ENCODE measurements at regions not wholly inside any gene's neighbourhood (a gene's known extent, or its start where the extent isn't known, plus 50 kb on each side); places are given as distances from the start of the nearest gene placed in this dataset.

- H3K9me3 ChIP-seq: no peaks in the 10 kb centered on the region
- no peaks in the 10 kb centered on the region for H3K4me1 ChIP-seq
- intact Hi-C loops (cut with DNase I): no loop called here
- ATAC-seq (no peak), DNase-seq (no peak)
- 34 to 36% (median 35%) methylated on average over 6 of the region's 6 CpGs for WGBS, 4 donors
- no peak for TF ChIP-seq POLR2A (IDR thresholded peaks at IDR 0.05)
- no peak for TF ChIP-seq CTCF (IDR thresholded peaks at IDR 0.05)
- no peaks in the 10 kb centered on the region for H3K36me3 ChIP-seq
- no peak overlapping the region for H3K4me3 ChIP-seq
- peaks cover 0 to 5% (median 0%) of the 10 kb centered on the region in 9 donors for H3K27me3 ChIP-seq
- no peak overlapping the region for H3K27ac ChIP-seq
These were observed 82.3 kb downstream of the AQP4 start for GRCh38 chr18:26783170-26783569.

DNA sequence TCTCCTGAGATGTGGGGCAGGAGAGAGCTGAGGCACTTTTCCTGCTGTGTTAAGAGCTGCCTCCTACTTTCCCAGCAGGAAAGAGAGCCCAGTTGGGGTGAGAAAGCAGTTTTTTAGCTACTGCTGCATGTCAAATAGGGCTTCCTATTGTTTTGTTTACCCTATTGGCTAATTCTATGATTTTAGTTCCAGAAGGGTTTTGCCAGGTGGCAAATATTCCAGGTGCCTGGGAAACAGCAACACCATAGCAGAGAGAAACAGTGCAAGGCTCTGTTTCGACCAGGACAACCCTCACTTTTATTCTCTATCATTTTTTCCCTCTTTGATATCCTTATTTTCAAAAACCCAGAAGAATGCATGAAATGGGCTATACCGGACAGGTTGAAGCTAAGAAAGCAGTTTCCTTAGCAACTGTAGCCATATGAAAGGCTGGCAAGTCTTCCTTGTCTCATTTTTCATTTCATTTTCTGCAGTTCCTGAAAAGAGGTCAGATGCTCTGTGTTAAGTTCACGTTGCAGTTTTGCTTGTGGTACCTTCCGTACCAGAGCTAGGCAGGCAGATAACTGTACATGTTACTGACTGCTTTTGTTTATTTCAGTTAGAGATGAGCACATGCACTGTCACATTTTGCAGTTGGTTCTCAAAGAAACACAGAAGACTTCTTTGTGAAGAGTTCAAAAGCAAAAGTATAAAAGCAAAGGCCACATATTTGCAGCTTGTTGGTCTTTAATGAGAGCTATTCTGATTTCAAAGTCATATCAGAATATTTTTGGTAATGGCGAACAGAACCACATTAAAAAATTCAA lies 84.8 kb downstream of the AQP4 start:
- intact Hi-C loops (cut with DNase I): no loop called here
- H3K27ac ChIP-seq: no peak overlapping the region
- peaks cover 0 to 12% (median 4%) of the 10 kb centered on the region in 9 donors for H3K27me3 ChIP-seq
- no peaks in the 10 kb centered on the region for H3K9me3 ChIP-seq
- ATAC-seq (no peak), DNase-seq (no peak)
- no peak overlapping the region for H3K4me3 ChIP-seq
- H3K36me3 ChIP-seq: no peaks in the 10 kb centered on the region
- 65 to 72% (median 68%) methylated on average over 5 of the region's 5 CpGs for WGBS, 4 donors
- H3K4me1 ChIP-seq: peaks cover 0 to 4% (median 0%) of the 10 kb centered on the region in 12 donors
- no peak for TF ChIP-seq POLR2A (IDR thresholded peaks at IDR 0.05)
- no peak for TF ChIP-seq CTCF (IDR thresholded peaks at IDR 0.05)

DNA sequence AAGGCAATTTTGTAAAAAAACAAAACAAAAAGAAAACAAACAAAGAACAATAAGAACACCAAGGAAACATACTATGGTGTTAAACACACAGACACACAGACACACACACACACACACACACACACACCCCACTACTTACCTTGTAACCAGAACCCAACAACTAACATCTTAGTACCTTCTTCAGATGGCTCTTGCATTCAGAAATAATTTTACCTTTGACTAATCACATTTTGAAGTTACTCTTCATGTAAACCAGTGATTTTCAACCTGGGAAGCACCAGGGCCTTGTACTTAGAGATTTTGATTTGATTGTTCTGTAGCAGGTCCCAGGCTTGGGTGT lies 87.5 kb downstream of the AQP4 start:
- no peak overlapping the region for H3K27ac ChIP-seq
- DNase-seq (no peak), ATAC-seq (no peak)
- peaks cover 0 to 20% (median 12%) of the 10 kb centered on the region in 9 donors for H3K27me3 ChIP-seq
- intact Hi-C loops (cut with DNase I): loop anchor here in 5 of 10 donors (10.0 kb wide), 4 partner anchors 123 to 383 kb away; no protein-coding TSS in a partner anchor
- no peak overlapping the region for H3K4me3 ChIP-seq
- no peaks in the 10 kb centered on the region for H3K36me3 ChIP-seq
- no peaks in the 10 kb centered on the region for H3K9me3 ChIP-seq
- TF ChIP-seq POLR2A (IDR thresholded peaks at IDR 0.05) (no peak), CTCF (IDR thresholded peaks at IDR 0.05) (no peak)
- H3K4me1 ChIP-seq: peaks cover 0 to 4% (median 0%) of the 10 kb centered on the region in 12 donors

- WGBS, 4 donors: 33 to 43% (median 37%) methylated on average over 7 of the region's 7 CpGs
- H3K27me3 ChIP-seq: peaks cover 0 to 20% (median 12%) of the 10 kb centered on the region in 9 donors
- H3K4me3 ChIP-seq: no peak overlapping the region
- DNase-seq (no peak), ATAC-seq (no peak)
- no peak overlapping the region for H3K27ac ChIP-seq
- no peaks in the 10 kb centered on the region for H3K9me3 ChIP-seq
- TF ChIP-seq CTCF (IDR thresholded peaks at IDR 0.05): no peak
- TF ChIP-seq POLR2A (IDR thresholded peaks at IDR 0.05): no peak
- H3K36me3 ChIP-seq: no peaks in the 10 kb centered on the region
- intact Hi-C loops (cut with DNase I): loop anchor here in 5 of 10 donors (10.0 kb wide), 4 partner anchors 123 to 383 kb away; no protein-coding TSS in a partner anchor
- peaks cover 0 to 4% (median 0%) of the 10 kb centered on the region in 12 donors for H3K4me1 ChIP-seq
These were observed 88.0 kb downstream of the AQP4 start for GRCh38 chr18:26777351-26778053.

Data from heart left ventricle (tissue), 16 donors.